ENCODE measurements at regions not wholly inside any gene's neighbourhood (a gene's known extent, or its start where the extent isn't known, plus 50 kb on each side); places are given as distances from the start of the nearest gene placed in this dataset.

DNA sequence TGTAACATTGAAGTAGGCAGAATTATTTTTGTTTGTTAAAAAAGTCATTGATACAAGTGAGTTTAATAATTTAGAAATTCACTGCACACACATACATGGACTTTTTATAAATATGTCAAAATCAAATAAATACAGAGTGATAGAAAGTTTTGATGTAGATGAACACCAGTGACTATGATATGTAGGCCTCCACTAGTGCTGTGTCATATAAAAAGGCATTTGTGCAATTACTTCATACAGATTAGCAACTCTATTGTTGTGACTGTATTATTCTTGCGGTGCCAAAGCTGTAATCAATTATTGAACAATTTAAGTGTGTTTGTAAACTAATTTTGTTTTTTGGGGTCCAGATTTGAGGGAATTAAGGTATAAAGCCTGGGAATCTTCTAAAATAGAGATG, 366.2 kb upstream of the PITX2 start:
- no peak for DNase-seq (ENCODE audit: extremely low read depth, low read depth)
- TF ChIP-seq, protein P1, sequence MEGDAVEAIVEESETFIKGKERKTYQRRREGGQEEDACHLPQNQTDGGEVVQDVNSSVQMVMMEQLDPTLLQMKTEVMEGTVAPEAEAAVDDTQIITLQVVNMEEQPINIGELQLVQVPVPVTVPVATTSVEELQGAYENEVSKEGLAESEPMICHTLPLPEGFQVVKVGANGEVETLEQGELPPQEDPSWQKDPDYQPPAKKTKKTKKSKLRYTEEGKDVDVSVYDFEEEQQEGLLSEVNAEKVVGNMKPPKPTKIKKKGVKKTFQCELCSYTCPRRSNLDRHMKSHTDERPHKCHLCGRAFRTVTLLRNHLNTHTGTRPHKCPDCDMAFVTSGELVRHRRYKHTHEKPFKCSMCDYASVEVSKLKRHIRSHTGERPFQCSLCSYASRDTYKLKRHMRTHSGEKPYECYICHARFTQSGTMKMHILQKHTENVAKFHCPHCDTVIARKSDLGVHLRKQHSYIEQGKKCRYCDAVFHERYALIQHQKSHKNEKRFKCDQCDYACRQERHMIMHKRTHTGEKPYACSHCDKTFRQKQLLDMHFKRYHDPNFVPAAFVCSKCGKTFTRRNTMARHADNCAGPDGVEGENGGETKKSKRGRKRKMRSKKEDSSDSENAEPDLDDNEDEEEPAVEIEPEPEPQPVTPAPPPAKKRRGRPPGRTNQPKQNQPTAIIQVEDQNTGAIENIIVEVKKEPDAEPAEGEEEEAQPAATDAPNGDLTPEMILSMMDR (IDR thresholded peaks at IDR 0.05; ENCODE audit: low read depth, low read length, missing control alignments) = no peak
- H3K4me3 ChIP-seq (replicated peaks; ENCODE audit: low read depth, low read length) = no peak overlapping the region

DNA sequence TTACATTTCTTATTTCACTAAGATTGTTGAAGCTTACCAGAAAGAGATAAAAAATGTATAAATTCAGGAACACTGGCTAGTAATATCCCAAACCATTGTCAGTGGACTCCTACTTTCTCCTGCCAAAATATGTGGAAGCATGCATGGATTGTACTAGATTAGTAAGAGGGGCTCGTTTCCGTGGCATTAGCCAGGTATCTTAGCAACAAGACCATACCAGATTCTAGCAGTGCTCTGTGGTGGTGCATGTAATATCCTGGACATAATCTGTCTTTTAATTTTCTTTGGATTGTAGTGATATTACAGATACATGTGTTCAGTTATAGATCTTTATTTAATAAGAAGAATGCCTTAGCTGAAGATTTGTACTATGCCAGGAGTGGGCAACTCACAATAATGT, 371.9 kb upstream of the PITX2 start:
- H3K4me3 ChIP-seq (replicated peaks; ENCODE audit: low read depth, low read length) = no peak overlapping the region
- TF ChIP-seq, protein P1 (IDR thresholded peaks at IDR 0.05; ENCODE audit: low read depth, low read length, missing control alignments) = no peak
- DNase-seq (ENCODE audit: extremely low read depth, low read depth) = no peak

DNA sequence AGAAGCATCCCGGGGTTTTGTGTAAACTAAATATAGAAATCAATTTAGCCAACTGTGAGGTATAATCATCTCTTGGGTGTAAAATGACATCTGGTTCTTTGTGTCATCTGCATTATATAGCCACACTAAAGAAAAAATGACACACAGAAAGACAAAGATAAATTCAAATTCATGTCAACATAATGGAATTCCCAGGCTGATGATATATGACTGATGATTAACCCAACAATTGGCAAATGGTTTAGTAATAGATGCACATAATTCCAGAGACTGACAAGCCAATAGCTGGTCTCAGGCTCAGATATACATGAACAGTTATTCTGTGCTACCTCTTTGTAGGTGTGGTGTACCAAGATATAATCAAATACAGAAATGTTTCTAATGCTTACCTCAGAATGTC, 375.4 kb upstream of the PITX2 start:
- TF ChIP-seq, protein P1 (IDR thresholded peaks at IDR 0.05; ENCODE audit: low read depth, low read length, missing control alignments) = no peak
- no peak for DNase-seq (ENCODE audit: extremely low read depth, low read depth)
- no peak overlapping the region for H3K4me3 ChIP-seq (replicated peaks; ENCODE audit: low read depth, low read length)

DNA sequence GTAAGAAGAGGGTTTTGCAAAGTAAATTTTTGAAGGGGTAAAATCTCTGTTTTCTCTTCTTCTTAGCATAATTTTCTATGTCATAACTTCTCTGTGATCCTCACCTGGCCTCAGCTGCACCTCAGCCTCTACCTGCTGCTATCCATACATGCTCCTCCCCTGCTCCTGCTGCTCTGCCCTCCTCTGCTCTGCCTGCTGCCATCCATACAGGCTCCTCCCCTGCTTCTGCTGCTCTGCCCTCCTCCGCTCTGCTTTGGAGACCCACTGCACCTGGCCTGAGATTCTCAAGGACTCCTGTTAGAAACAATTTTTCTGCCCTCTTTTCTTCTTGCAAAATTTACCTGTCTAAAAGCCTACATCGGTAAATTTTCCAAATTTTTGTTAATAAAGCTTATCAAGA, 388.6 kb upstream of the PITX2 start:
- no peak for DNase-seq (ENCODE audit: extremely low read depth, low read depth)
- TF ChIP-seq, protein P1 (IDR thresholded peaks at IDR 0.05; ENCODE audit: low read depth, low read length, missing control alignments) = no peak
- H3K4me3 ChIP-seq (replicated peaks; ENCODE audit: low read depth, low read length) = no peak overlapping the region

DNA sequence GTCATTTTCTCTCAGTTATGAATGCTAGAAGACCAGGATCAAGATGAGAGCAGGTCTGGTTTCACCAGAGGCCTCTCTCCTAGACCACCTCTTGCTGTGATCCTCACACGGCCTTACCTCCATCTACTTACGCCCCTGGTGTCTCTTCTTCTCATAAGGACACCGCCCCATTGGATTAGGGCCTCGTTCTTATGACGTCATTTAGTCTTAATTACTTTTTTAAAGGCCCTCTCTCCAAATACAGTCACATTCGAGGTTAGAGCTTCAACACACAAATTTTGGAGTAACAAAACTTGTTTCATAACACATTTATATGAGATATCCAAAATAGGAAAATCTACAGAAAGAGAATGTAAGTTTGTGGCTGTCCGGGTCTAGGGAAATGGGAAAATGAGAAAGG, 391.0 kb upstream of the PITX2 start:
- TF ChIP-seq, protein P1 (IDR thresholded peaks at IDR 0.05; ENCODE audit: low read depth, low read length, missing control alignments) = no peak
- H3K4me3 ChIP-seq (replicated peaks; ENCODE audit: low read depth, low read length) = no peak overlapping the region
- no peak for DNase-seq (ENCODE audit: extremely low read depth, low read depth)

DNA sequence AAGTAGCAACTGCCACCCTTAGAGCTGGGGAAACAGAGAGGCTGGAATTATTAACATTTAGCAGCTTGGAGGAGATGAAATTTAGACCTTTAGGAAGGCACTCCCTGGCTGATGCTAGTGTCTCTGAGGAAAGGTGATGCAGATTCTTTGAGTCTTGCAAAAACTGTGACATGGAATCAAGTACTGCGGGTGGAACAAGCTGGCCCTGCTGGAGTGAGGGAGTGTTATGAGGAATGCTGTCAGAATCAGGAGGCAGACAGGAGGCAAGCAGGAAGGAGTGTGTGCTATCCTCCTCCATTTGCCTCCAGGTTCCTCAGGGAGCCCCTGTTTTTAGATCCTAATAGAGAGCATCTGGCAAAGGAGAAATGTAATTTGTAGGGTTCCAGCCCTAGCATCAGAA, 391.7 kb upstream of the PITX2 start:
- no peak overlapping the region for H3K4me3 ChIP-seq (replicated peaks; ENCODE audit: low read depth, low read length)
- DNase-seq (ENCODE audit: extremely low read depth, low read depth) = no peak
- TF ChIP-seq, protein P1 (IDR thresholded peaks at IDR 0.05; ENCODE audit: low read depth, low read length, missing control alignments) = no peak

- H3K4me3 ChIP-seq (replicated peaks; ENCODE audit: low read depth, low read length) = no peak overlapping the region
- TF ChIP-seq, protein P1 (IDR thresholded peaks at IDR 0.05; ENCODE audit: low read depth, low read length, missing control alignments) = no peak
- DNase-seq (ENCODE audit: extremely low read depth, low read depth) = no peak
These were observed 393.5 kb upstream of the PITX2 start for GRCh38 chr4:111016416-111016815.

Data from HFF-Myc (cell line).